ENCODE measurements at regions not wholly inside any gene's neighbourhood (a gene's known extent, or its start where the extent isn't known, plus 50 kb on each side); places are given as distances from the start of the nearest gene placed in this dataset.

GRCh38 chr22:27230189-27230588 is 571.4 kb downstream of the MN1 start:
- H3K4me3 ChIP-seq (ENCODE audit: low read depth in 1 of 2, low read length in 2 of 2), result no peak overlapping the region
- no peaks in the 10 kb centered on the region for H3K4me1 ChIP-seq (ENCODE audit: insufficient read depth, low read length)
- H3K36me3 ChIP-seq (ENCODE audit: insufficient read depth, low read length), result no peaks in the 10 kb centered on the region
- H3K9ac ChIP-seq (ENCODE audit: low read length), result no peak overlapping the region
- H3K9me3 ChIP-seq (ENCODE audit: low read length), result no peaks in the 10 kb centered on the region
- H3K27ac ChIP-seq (ENCODE audit: low read depth, low read length), result no peak overlapping the region
- H3K27me3 ChIP-seq (ENCODE audit: control insufficient read depth in 1 of 2, insufficient read depth in 2 of 2, low read length in 2 of 2), result no peaks in the 10 kb centered on the region

GRCh38 chr22:27231266-27231665 is 570.3 kb downstream of the MN1 start:
- Histone ChIP-seq H3K27me3 (ENCODE audit: control insufficient read depth in 1 of 2, insufficient read depth in 2 of 2, low read length in 2 of 2) (no peaks in the 10 kb centered on the region), H3K4me1 (ENCODE audit: insufficient read depth, low read length) (no peaks in the 10 kb centered on the region), H3K9me3 (ENCODE audit: low read length) (no peaks in the 10 kb centered on the region), H3K9ac (ENCODE audit: low read length) (no peak overlapping the region), H3K36me3 (ENCODE audit: insufficient read depth, low read length) (no peaks in the 10 kb centered on the region), H3K27ac (ENCODE audit: low read depth, low read length) (no peak overlapping the region), H3K4me3 (ENCODE audit: low read depth in 1 of 2, low read length in 2 of 2) (no peak overlapping the region)

GRCh38 chr22:27232077-27232476 is 569.5 kb downstream of the MN1 start:
- no peaks in the 10 kb centered on the region for H3K9me3 ChIP-seq (ENCODE audit: low read length)
- H3K27me3 ChIP-seq (ENCODE audit: control insufficient read depth in 1 of 2, insufficient read depth in 2 of 2, low read length in 2 of 2), result no peaks in the 10 kb centered on the region
- no peaks in the 10 kb centered on the region for H3K36me3 ChIP-seq (ENCODE audit: insufficient read depth, low read length)
- no peak overlapping the region for H3K27ac ChIP-seq (ENCODE audit: low read depth, low read length)
- H3K4me1 ChIP-seq (ENCODE audit: insufficient read depth, low read length), result no peaks in the 10 kb centered on the region
- no peak overlapping the region for H3K4me3 ChIP-seq (ENCODE audit: low read depth in 1 of 2, low read length in 2 of 2)
- no peak overlapping the region for H3K9ac ChIP-seq (ENCODE audit: low read length)

- Histone ChIP-seq H3K27me3 (ENCODE audit: control insufficient read depth in 1 of 2, insufficient read depth in 2 of 2, low read length in 2 of 2) (no peaks in the 10 kb centered on the region), H3K9me3 (ENCODE audit: low read length) (no peaks in the 10 kb centered on the region), H3K4me1 (ENCODE audit: insufficient read depth, low read length) (peaks cover 20% of the 10 kb centered on the region), H3K4me3 (ENCODE audit: low read depth in 1 of 2, low read length in 2 of 2) (no peak overlapping the region), H3K9ac (ENCODE audit: low read length) (no peak overlapping the region), H3K36me3 (ENCODE audit: insufficient read depth, low read length) (no peaks in the 10 kb centered on the region), H3K27ac (ENCODE audit: low read depth, low read length) (no peak overlapping the region)
These were observed 564.3 kb downstream of the MN1 start for GRCh38 chr22:27237080-27237741.

- no peak overlapping the region for H3K27ac ChIP-seq (ENCODE audit: low read depth, low read length)
These were observed 562.5 kb downstream of the MN1 start for GRCh38 chr22:27238935-27239510.

GRCh38 chr22:27239520-27239919 is 562.0 kb downstream of the MN1 start:
- no peak overlapping the region for H3K9ac ChIP-seq (ENCODE audit: low read length)
- H3K27ac ChIP-seq (ENCODE audit: low read depth, low read length), result no peak overlapping the region
- no peak overlapping the region for H3K4me3 ChIP-seq (ENCODE audit: low read depth in 1 of 2, low read length in 2 of 2)
- H3K9me3 ChIP-seq (ENCODE audit: low read length), result no peaks in the 10 kb centered on the region
- no peaks in the 10 kb centered on the region for H3K36me3 ChIP-seq (ENCODE audit: insufficient read depth, low read length)
- H3K4me1 ChIP-seq (ENCODE audit: insufficient read depth, low read length), result peaks cover 20% of the 10 kb centered on the region
- H3K27me3 ChIP-seq (ENCODE audit: control insufficient read depth in 1 of 2, insufficient read depth in 2 of 2, low read length in 2 of 2), result no peaks in the 10 kb centered on the region

More at GRCh38 chr22:27238935-27239510, 562.5 kb downstream of the MN1 start:
- no peaks in the 10 kb centered on the region for H3K9me3 ChIP-seq (ENCODE audit: low read length)
- no peak overlapping the region for H3K9ac ChIP-seq (ENCODE audit: low read length)
- peaks cover 20% of the 10 kb centered on the region for H3K4me1 ChIP-seq (ENCODE audit: insufficient read depth, low read length)
- no peaks in the 10 kb centered on the region for H3K36me3 ChIP-seq (ENCODE audit: insufficient read depth, low read length)
- no peaks in the 10 kb centered on the region for H3K27me3 ChIP-seq (ENCODE audit: control insufficient read depth in 1 of 2, insufficient read depth in 2 of 2, low read length in 2 of 2)
- H3K4me3 ChIP-seq (ENCODE audit: low read depth in 1 of 2, low read length in 2 of 2), result no peak overlapping the region

- Histone ChIP-seq H3K27ac (ENCODE audit: low read depth, low read length) (no peak overlapping the region), H3K27me3 (ENCODE audit: control insufficient read depth in 1 of 2, insufficient read depth in 2 of 2, low read length in 2 of 2) (no peaks in the 10 kb centered on the region), H3K9ac (ENCODE audit: low read length) (no peak overlapping the region), H3K4me3 (ENCODE audit: low read depth in 1 of 2, low read length in 2 of 2) (no peak overlapping the region), H3K4me1 (ENCODE audit: insufficient read depth, low read length) (peaks cover 20% of the 10 kb centered on the region), H3K9me3 (ENCODE audit: low read length) (no peaks in the 10 kb centered on the region), H3K36me3 (ENCODE audit: insufficient read depth, low read length) (no peaks in the 10 kb centered on the region)
These were observed 561.1 kb downstream of the MN1 start for GRCh38 chr22:27240298-27241075.

GRCh38 chr22:27241430-27242321 is 559.9 kb downstream of the MN1 start:
- Histone ChIP-seq H3K27ac (ENCODE audit: low read depth, low read length) (no peak overlapping the region), H3K36me3 (ENCODE audit: insufficient read depth, low read length) (no peaks in the 10 kb centered on the region), H3K4me1 (ENCODE audit: insufficient read depth, low read length) (peaks cover 20% of the 10 kb centered on the region), H3K27me3 (ENCODE audit: control insufficient read depth in 1 of 2, insufficient read depth in 2 of 2, low read length in 2 of 2) (no peaks in the 10 kb centered on the region), H3K4me3 (ENCODE audit: low read depth in 1 of 2, low read length in 2 of 2) (no peak overlapping the region), H3K9me3 (ENCODE audit: low read length) (no peaks in the 10 kb centered on the region), H3K9ac (ENCODE audit: low read length) (no peak overlapping the region)

- H3K9me3 ChIP-seq (ENCODE audit: low read length), result no peaks in the 10 kb centered on the region
- H3K27ac ChIP-seq (ENCODE audit: low read depth, low read length), result no peak overlapping the region
- H3K9ac ChIP-seq (ENCODE audit: low read length), result no peak overlapping the region
- H3K4me1 ChIP-seq (ENCODE audit: insufficient read depth, low read length), result peaks cover 25% of the 10 kb centered on the region
- H3K4me3 ChIP-seq (ENCODE audit: low read depth in 1 of 2, low read length in 2 of 2), result no peak overlapping the region
- H3K27me3 ChIP-seq (ENCODE audit: control insufficient read depth in 1 of 2, insufficient read depth in 2 of 2, low read length in 2 of 2), result no peaks in the 10 kb centered on the region
- H3K36me3 ChIP-seq (ENCODE audit: insufficient read depth, low read length), result no peaks in the 10 kb centered on the region
These were observed 559.1 kb downstream of the MN1 start for GRCh38 chr22:27242474-27242873.

GRCh38 chr22:27242917-27243589 is 558.5 kb downstream of the MN1 start:
- Histone ChIP-seq H3K4me3 (ENCODE audit: low read depth in 1 of 2, low read length in 2 of 2) (no peak overlapping the region), H3K9me3 (ENCODE audit: low read length) (no peaks in the 10 kb centered on the region), H3K9ac (ENCODE audit: low read length) (no peak overlapping the region), H3K36me3 (ENCODE audit: insufficient read depth, low read length) (no peaks in the 10 kb centered on the region), H3K27ac (ENCODE audit: low read depth, low read length) (no peak overlapping the region), H3K4me1 (ENCODE audit: insufficient read depth, low read length) (peaks cover 25% of the 10 kb centered on the region), H3K27me3 (ENCODE audit: control insufficient read depth in 1 of 2, insufficient read depth in 2 of 2, low read length in 2 of 2) (no peaks in the 10 kb centered on the region)

Data from muscle layer of colon (tissue), 2 donors.